Progenitor cell of endocrine pancreas (in vitro differentiated cells): ENCODE measurements at regions not wholly inside any gene's neighbourhood (a gene's known extent, or its start where the extent isn't known, plus 50 kb on each side); places are given as distances from the start of the nearest gene placed in this dataset.

Source experiments
- DNase-seq: peaks from one replicate; pipeline ENCODE4 v3.0.0; 2021; ENCODE audit warnings: low spot score; ENCODE audit not compliant: unreplicated experiment
- H3K27ac Mint-ChIP-seq: 2 replicates; pipeline ENCODE4 v1.8.0; 2021; ENCODE audit warnings: mild to moderate bottlenecking, moderate library complexity, mixed read lengths
- H3K27me3 Mint-ChIP-seq: 2 replicates; pipeline ENCODE4 v1.8.0; 2021; ENCODE audit warnings: mixed read lengths
- H3K36me3 Mint-ChIP-seq: 2 replicates; pipeline ENCODE4 v1.8.0; 2022; ENCODE audit warnings: mixed read lengths; ENCODE audit not compliant: insufficient read depth
- H3K4me1 Mint-ChIP-seq: 2 replicates; pipeline ENCODE4 v1.8.0; 2021; ENCODE audit warnings: low read depth, mixed read lengths
- H3K4me3 Mint-ChIP-seq: 2 replicates; pipeline ENCODE4 v1.8.0; 2021; ENCODE audit warnings: low read depth, mild to moderate bottlenecking, moderate library complexity, mixed read lengths
- H3K9me3 Mint-ChIP-seq: 2 replicates; pipeline ENCODE4 v1.8.0; 2021; ENCODE audit warnings: low read depth, mixed read lengths
- CTCF ChIP-seq: fragments of 200-600 bp; sonication (generic); IDR thresholded peaks from one replicate; pipeline ENCODE4 v1.5.0; 2021; ENCODE audit warnings: antibody characterized with exemption, mild to moderate bottlenecking; ENCODE audit not compliant: unreplicated experiment

- peaks cover 2% of the 10 kb centered on the region for H3K9me3 Mint-ChIP-seq
- H3K4me3 Mint-ChIP-seq, result no peak overlapping the region
- no peak for TF ChIP-seq CTCF
- H3K27ac Mint-ChIP-seq, result no peak overlapping the region
- H3K4me1 Mint-ChIP-seq, result no peaks in the 10 kb centered on the region
- peaks cover 5% of the 10 kb centered on the region for H3K27me3 Mint-ChIP-seq
- no peak for DNase-seq
- no peaks in the 10 kb centered on the region for H3K36me3 Mint-ChIP-seq
Observed at GRCh38 chr6:90435207-90435899, 138.7 kb upstream of the BACH2 start.

GRCh38 chr6:90434094-90434493 lies 137.5 kb upstream of the BACH2 start:
- H3K4me1 Mint-ChIP-seq, result no peaks in the 10 kb centered on the region
- H3K27me3 Mint-ChIP-seq, result no peaks in the 10 kb centered on the region
- no peak overlapping the region for H3K4me3 Mint-ChIP-seq
- H3K27ac Mint-ChIP-seq, result no peak overlapping the region
- no peaks in the 10 kb centered on the region for H3K36me3 Mint-ChIP-seq
- no peak for DNase-seq
- peak; percentile 49 for TF ChIP-seq CTCF
- peaks cover 11% of the 10 kb centered on the region for H3K9me3 Mint-ChIP-seq

GRCh38 chr6:90432937-90433336 lies 136.3 kb upstream of the BACH2 start:
- Mint-ChIP-seq H3K36me3 (no peaks in the 10 kb centered on the region), H3K27ac (no peak overlapping the region), H3K27me3 (no peaks in the 10 kb centered on the region), H3K4me1 (no peaks in the 10 kb centered on the region), H3K4me3 (no peak overlapping the region), H3K9me3 (peaks cover 16% of the 10 kb centered on the region)
- DNase-seq, result no peak
- no peak for TF ChIP-seq CTCF

GRCh38 chr6:90432041-90432775 lies 135.6 kb upstream of the BACH2 start:
- TF ChIP-seq CTCF, result no peak
- Mint-ChIP-seq H3K4me3 (no peak overlapping the region), H3K4me1 (no peaks in the 10 kb centered on the region), H3K36me3 (no peaks in the 10 kb centered on the region), H3K27ac (no peak overlapping the region), H3K27me3 (no peaks in the 10 kb centered on the region), H3K9me3 (peaks cover 16% of the 10 kb centered on the region)
- DNase-seq, result no peak

GRCh38 chr6:90431576-90431975 lies 134.9 kb upstream of the BACH2 start:
- DNase-seq, result no peak
- no peaks in the 10 kb centered on the region for H3K4me1 Mint-ChIP-seq
- H3K27me3 Mint-ChIP-seq, result no peaks in the 10 kb centered on the region
- H3K36me3 Mint-ChIP-seq, result no peaks in the 10 kb centered on the region
- H3K9me3 Mint-ChIP-seq, result peaks cover 16% of the 10 kb centered on the region
- no peak for TF ChIP-seq CTCF
- no peak overlapping the region for H3K4me3 Mint-ChIP-seq
- no peak overlapping the region for H3K27ac Mint-ChIP-seq
